Type B pancreatic cell (in vitro differentiated cells): ENCODE measurements at regions not wholly inside any gene's neighbourhood (a gene's known extent, or its start where the extent isn't known, plus 50 kb on each side); places are given as distances from the start of the nearest gene placed in this dataset.
"Not testable (repeated sequence)": the region's sequence is repeated elsewhere in the genome, so short reads cannot be mapped to it uniquely, and the experiment has no call there.

Experiments
- DNase-seq: peaks from one replicate; pipeline ENCODE4 v3.0.0; 2021; ENCODE audit warnings: mixed read lengths; ENCODE audit not compliant: unreplicated experiment; ENCODE audit errors: extremely low spot score
- H3K27ac Mint-ChIP-seq: 2 replicates; pipeline ENCODE4 v1.8.0; 2021; ENCODE audit warnings: mild to moderate bottlenecking, mixed read lengths
- H3K27me3 Mint-ChIP-seq: 2 replicates; pipeline ENCODE4 v1.8.0; 2021; ENCODE audit warnings: mixed read lengths
- H3K36me3 Mint-ChIP-seq: 2 replicates; pipeline ENCODE4 v1.8.0; 2021; ENCODE audit warnings: mixed read lengths
- H3K4me1 Mint-ChIP-seq: one replicate; pipeline ENCODE4 v1.8.0; 2021; ENCODE audit warnings: mixed read lengths; ENCODE audit not compliant: unreplicated experiment
- H3K4me3 Mint-ChIP-seq: 2 replicates; pipeline ENCODE4 v1.8.0; 2021; ENCODE audit warnings: mild to moderate bottlenecking, mixed read lengths
- H3K9me3 Mint-ChIP-seq: 2 replicates; pipeline ENCODE4 v1.8.0; 2021; ENCODE audit warnings: mixed read lengths
- TF ChIP-seq, protein P1 (sequence below): fragments of 200-600 bp; sonication (generic); conservative IDR thresholded peaks from 2 replicates; pipeline ENCODE4 v1.5.0; 2021; ENCODE audit warnings: antibody characterized with exemption, mild to moderate bottlenecking

DNA sequence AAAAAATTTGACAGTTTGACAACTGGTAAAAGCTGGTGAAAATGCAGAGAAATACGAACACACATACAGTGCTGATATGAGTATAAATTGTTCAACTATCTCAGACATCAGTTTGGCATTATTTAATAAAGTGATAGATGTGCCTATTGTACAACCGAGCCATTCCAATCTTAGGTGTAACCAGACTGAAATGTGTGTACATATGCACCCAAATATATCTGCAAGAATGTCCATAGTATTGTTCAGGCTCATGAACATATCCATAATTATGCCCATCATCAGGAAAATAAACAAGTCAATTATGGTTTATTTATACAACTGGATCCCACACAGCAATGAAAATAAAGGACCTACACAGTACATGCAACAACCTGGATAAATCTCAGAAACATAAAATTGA lies 188.9 kb upstream of the DDX53 start:
- DNase-seq, result no peak
- H3K4me3 Mint-ChIP-seq, result no peak overlapping the region
- TF ChIP-seq, protein P1, sequence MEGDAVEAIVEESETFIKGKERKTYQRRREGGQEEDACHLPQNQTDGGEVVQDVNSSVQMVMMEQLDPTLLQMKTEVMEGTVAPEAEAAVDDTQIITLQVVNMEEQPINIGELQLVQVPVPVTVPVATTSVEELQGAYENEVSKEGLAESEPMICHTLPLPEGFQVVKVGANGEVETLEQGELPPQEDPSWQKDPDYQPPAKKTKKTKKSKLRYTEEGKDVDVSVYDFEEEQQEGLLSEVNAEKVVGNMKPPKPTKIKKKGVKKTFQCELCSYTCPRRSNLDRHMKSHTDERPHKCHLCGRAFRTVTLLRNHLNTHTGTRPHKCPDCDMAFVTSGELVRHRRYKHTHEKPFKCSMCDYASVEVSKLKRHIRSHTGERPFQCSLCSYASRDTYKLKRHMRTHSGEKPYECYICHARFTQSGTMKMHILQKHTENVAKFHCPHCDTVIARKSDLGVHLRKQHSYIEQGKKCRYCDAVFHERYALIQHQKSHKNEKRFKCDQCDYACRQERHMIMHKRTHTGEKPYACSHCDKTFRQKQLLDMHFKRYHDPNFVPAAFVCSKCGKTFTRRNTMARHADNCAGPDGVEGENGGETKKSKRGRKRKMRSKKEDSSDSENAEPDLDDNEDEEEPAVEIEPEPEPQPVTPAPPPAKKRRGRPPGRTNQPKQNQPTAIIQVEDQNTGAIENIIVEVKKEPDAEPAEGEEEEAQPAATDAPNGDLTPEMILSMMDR, result no peak
- H3K27me3 Mint-ChIP-seq, result no peaks in the 10 kb centered on the region
- H3K36me3 Mint-ChIP-seq, result no peaks in the 10 kb centered on the region
- no peaks in the 10 kb centered on the region for H3K9me3 Mint-ChIP-seq
- H3K27ac Mint-ChIP-seq, result no peak overlapping the region
- no peaks in the 10 kb centered on the region for H3K4me1 Mint-ChIP-seq

DNA sequence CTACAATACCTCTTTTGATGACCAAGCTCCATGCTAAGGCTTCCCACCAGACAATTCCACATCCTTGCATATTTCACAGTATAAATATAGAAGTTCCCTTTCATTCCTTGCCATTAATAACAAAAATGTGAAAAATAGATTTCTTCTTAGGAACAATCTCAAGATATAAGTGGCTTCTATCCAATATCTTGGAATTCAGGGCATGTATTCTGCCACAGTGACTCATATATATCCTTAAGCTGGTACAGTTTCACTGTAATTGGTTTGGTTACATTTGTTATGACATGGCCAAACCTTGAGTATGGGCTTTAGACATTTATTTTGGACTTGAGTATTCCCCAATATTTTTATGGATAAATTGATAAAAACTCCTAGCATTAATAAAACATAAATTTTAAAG lies 181.7 kb upstream of the DDX53 start:
- no peak for DNase-seq
- no peaks in the 10 kb centered on the region for H3K9me3 Mint-ChIP-seq
- H3K27ac Mint-ChIP-seq, result no peak overlapping the region
- H3K4me3 Mint-ChIP-seq, result no peak overlapping the region
- TF ChIP-seq, protein P1, result no peak
- no peaks in the 10 kb centered on the region for H3K27me3 Mint-ChIP-seq
- H3K36me3 Mint-ChIP-seq, result no peaks in the 10 kb centered on the region
- H3K4me1 Mint-ChIP-seq, result no peaks in the 10 kb centered on the region

DNA sequence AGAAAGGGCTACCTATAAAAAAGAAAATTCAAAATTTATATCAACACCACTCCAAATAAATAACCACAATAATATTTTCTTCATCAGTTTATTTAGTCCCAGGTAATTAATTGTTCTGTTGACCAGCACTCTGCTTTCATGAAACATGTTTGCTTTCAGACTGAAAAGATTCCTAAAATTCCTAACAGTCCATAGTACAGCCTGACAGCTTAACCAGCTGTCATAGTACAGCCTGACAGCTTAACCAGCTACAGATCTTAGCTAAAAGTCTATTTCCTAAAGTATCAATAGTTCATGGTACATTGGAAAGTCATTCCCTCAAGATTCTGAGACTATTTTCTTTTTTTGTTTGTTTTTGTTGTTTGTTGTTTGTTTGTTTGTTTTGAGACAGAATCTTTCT lies 144.1 kb upstream of the DDX53 start:
- Mint-ChIP-seq H3K4me3 (no peak overlapping the region), H3K27me3 (no peaks in the 10 kb centered on the region), H3K4me1 (no peaks in the 10 kb centered on the region), H3K27ac (no peak overlapping the region), H3K9me3 (peaks cover 4% of the 10 kb centered on the region), H3K36me3 (no peaks in the 10 kb centered on the region)
- TF ChIP-seq, protein P1, result no peak
- DNase-seq, result no peak

DNA sequence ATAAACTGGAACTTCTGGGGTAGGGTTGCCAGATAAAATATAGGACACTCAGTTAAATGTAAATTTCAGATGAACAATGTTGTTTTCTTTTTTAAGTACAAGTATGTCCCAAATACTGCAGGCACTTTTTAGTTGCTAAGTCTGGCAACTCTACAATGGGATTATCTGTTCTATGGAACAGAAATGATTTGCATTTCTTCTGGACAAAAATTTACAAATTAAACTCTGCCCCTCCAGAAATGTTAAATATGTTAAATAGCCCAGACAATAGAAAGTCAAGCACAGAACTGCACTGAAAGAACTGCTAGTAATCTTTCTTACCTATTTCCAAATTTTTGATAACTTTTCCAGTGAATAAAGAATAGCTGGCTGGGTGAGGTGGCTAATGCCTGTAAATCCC lies 140.1 kb upstream of the DDX53 start:
- H3K4me3 Mint-ChIP-seq, result no peak overlapping the region
- TF ChIP-seq, protein P1, result no peak
- DNase-seq, result no peak
- peaks cover 2% of the 10 kb centered on the region for H3K9me3 Mint-ChIP-seq
- H3K4me1 Mint-ChIP-seq, result no peaks in the 10 kb centered on the region
- H3K36me3 Mint-ChIP-seq, result no peaks in the 10 kb centered on the region
- no peaks in the 10 kb centered on the region for H3K27me3 Mint-ChIP-seq
- H3K27ac Mint-ChIP-seq, result no peak overlapping the region

DNA sequence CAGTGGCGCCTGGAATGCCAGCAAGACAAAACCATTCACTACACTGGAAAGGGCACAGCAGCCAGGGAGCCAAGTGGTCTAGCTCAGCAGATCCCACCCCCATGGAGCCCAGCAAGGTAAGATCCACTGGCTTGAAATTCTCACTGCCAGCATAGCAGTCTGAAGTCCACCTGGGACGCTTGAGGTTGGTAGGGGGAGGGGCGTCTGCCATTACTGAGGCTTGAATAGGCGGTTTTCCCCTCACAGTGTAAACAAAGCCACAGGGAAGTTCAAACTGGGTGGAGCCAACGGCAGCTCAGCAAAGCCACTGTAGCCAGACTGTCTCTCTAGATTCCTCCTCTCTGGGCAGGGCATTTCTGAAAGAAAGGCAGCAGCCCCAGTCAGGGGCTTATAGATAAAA lies 133.0 kb upstream of the DDX53 start:
- H3K4me3 Mint-ChIP-seq, H3K36me3 Mint-ChIP-seq, DNase-seq, H3K27ac Mint-ChIP-seq, H3K4me1 Mint-ChIP-seq, H3K27me3 Mint-ChIP-seq: not testable (repeated sequence)
- H3K9me3 Mint-ChIP-seq, result peaks cover 27% of the 10 kb centered on the region

DNA sequence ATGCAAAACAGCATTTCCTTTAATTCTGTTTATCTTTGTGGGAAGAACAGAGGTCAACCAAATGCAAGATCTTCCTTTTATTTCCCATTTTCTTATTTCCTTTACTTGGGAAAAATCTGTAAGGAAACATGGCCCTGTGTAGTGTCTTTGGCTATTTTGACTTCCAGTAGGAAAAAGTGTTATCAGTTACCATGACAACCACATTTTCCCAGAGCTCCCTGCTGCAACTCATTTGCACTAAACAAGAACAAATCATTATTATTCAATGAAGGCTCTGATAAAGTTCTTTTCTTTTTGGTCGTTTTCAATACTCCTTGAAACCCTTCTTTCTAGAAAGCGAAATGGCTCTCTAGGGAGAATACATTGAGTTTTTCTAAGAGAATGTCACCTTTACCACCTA lies 117.2 kb upstream of the DDX53 start:
- Mint-ChIP-seq H3K4me1 (no peaks in the 10 kb centered on the region), H3K4me3 (no peak overlapping the region), H3K27ac (no peak overlapping the region), H3K36me3 (no peaks in the 10 kb centered on the region), H3K27me3 (no peaks in the 10 kb centered on the region), H3K9me3 (no peaks in the 10 kb centered on the region)
- no peak for DNase-seq
- TF ChIP-seq, protein P1, result no peak
